ENCODE measurements at regions not wholly inside any gene's neighbourhood (a gene's known extent, or its start where the extent isn't known, plus 50 kb on each side); places are given as distances from the start of the nearest gene placed in this dataset.

GRCh38 chr1:87513255-87513654 lies 184.6 kb downstream of the LMO4 start:
- intact Hi-C loops (cut with micrococcal nuclease; ENCODE audit: unreplicated experiment): no loop called here
- no peaks in the 10 kb centered on the region for H3K36me3 ChIP-seq (ENCODE audit: control insufficient read depth in 2 of 2, insufficient read depth in 2 of 2, low read length in 1 of 2)
- ChIA-PET CTCF (no interaction called here), POLR2A (no interaction called here), SMC1A (ENCODE audit: uncharacterized antibody, unreplicated experiment) (no interaction called here), RAD21 (ENCODE audit: unreplicated experiment) (interaction anchor here (0.6 kb wide), 1 partner anchor 88 kb away, joined by 3 read pairs; no protein-coding TSS in a partner anchor)
- no peaks in the 10 kb centered on the region for H4K20me1 ChIP-seq (ENCODE audit: control insufficient read depth, insufficient read depth)
- in situ Hi-C loops (cut with MboI): no loop called here
- H3K4me2 ChIP-seq (ENCODE audit: control insufficient read depth, insufficient read depth): no peak overlapping the region
- no peak overlapping the region for H3K9ac ChIP-seq (ENCODE audit: control insufficient read depth, insufficient read depth, low read length)
- no peaks in the 10 kb centered on the region; the same call in 2 of the 3 replicates for H3K9me3 ChIP-seq (replicated peaks; ENCODE audit: control insufficient read depth, insufficient read depth, low read length)
- H3K4me1 ChIP-seq (ENCODE audit: control insufficient read depth, insufficient read depth, low read length): no peaks in the 10 kb centered on the region
- no peaks in the 10 kb centered on the region for H3K79me2 ChIP-seq (ENCODE audit: control insufficient read depth, insufficient read depth, low read length)
- TF ChIP-seq DPF2 (IDR thresholded peaks at IDR 0.05): no peak
- TF ChIP-seq HSF1 (IDR thresholded peaks at IDR 0.05; ENCODE audit: low read depth, low read length): no peak
- TF ChIP-seq NFYA (IDR thresholded peaks at IDR 0.05; ENCODE audit: borderline replicate concordance, low read depth, low read length): no peak
- no peak for TF ChIP-seq PRDM15 (CRISPR knock-in tag; IDR thresholded peaks at IDR 0.05)
- FAIRE-seq: no peak
- no peak overlapping the region for H3K4me3 ChIP-seq
- DNase-seq (ENCODE audit: low read depth, low spot score): no peak
- H3K27ac ChIP-seq (ENCODE audit: control insufficient read depth, insufficient read depth): no peak overlapping the region
- BruUV-seq (replicated peaks): no TSS peak
- no peak for ATAC-seq
- no peak overlapping the region for H2AFZ ChIP-seq (ENCODE audit: control insufficient read depth, low read depth, low read length)
- 48% methylated on average over 4 of the region's 4 CpGs for WGBS (ENCODE audit: insufficient coverage, insufficient replicate concordance, low lambda C conversion rate, missing lambda C conversion rate)
- no peaks in the 10 kb centered on the region; a peak in 1 of 4 replicates for H3K27me3 ChIP-seq (replicated peaks in 1 of 2; ENCODE audit: control insufficient read depth in 2 of 2, insufficient read depth in 2 of 2, low read length in 1 of 2)

All from GM12878 (cell line).